LNCaP clone FGC (cell line): ENCODE measurements at regions not wholly inside any gene's neighbourhood (a gene's known extent, or its start where the extent isn't known, plus 50 kb on each side); places are given as distances from the start of the nearest gene placed in this dataset.

Experiments used
- DNase-seq: peaks from one replicate; pipeline ENCODE4 v3.0.0-alpha.2; 2011; ENCODE audit warnings: low read depth
- H3K4me3 ChIP-seq: 2 replicates; pipeline ENCODE4 v1.5.1; 2011; ENCODE audit warnings: mild to moderate bottlenecking, low read depth, low read length, control low read depth
- CTCF ChIP-seq: IDR thresholded peaks from 2 replicates; pipeline ENCODE4 v1.5.1; 2012; ENCODE audit warnings: mild to moderate bottlenecking; ENCODE audit not compliant: control insufficient read depth, insufficient read depth; ENCODE audit errors: extremely low read depth

GRCh38 chr11:134640971-134641968 lies 229.2 kb upstream of the B3GAT1 start:
- no peak overlapping the region for H3K4me3 ChIP-seq
- no peak for TF ChIP-seq CTCF
- no peak for DNase-seq

- no peak for DNase-seq
- TF ChIP-seq CTCF, result no peak
- H3K4me3 ChIP-seq, result no peak overlapping the region
Measured at GRCh38 chr11:134640536-134640935, 228.5 kb upstream of the B3GAT1 start.

- H3K4me3 ChIP-seq, result no peak overlapping the region
- no peak for DNase-seq
- TF ChIP-seq CTCF, result no peak
Measured at GRCh38 chr11:134639586-134640330, 227.7 kb upstream of the B3GAT1 start.

- no peak for DNase-seq
- TF ChIP-seq CTCF, result no peak
- no peak overlapping the region for H3K4me3 ChIP-seq
Measured at GRCh38 chr11:134638796-134639430, 226.9 kb upstream of the B3GAT1 start.

- no peak overlapping the region for H3K4me3 ChIP-seq
- no peak for DNase-seq
- TF ChIP-seq CTCF, result no peak
Measured at GRCh38 chr11:134637091-134638015, 225.3 kb upstream of the B3GAT1 start.

- no peak overlapping the region for H3K4me3 ChIP-seq
- no peak for TF ChIP-seq CTCF
- no peak for DNase-seq
Measured at GRCh38 chr11:134636071-134636470, 224.0 kb upstream of the B3GAT1 start.
